GM12872 (cell line): ENCODE measurements at regions not wholly inside any gene's neighbourhood (a gene's known extent, or its start where the extent isn't known, plus 50 kb on each side); places are given as distances from the start of the nearest gene placed in this dataset.

Experiments
- CTCF ChIP-seq: IDR thresholded peaks from 3 replicates; pipeline ENCODE4 v1.5.1; 2011; ENCODE audit warnings: low read depth, mild to moderate bottlenecking, low read length, moderate library complexity; ENCODE audit not compliant: insufficient read depth

GRCh38 chr5:56703952-56704351 lies 111.4 kb upstream of the MAP3K1 start:
- TF ChIP-seq CTCF, result no peak

- TF ChIP-seq CTCF, result no peak
These were observed 114.6 kb upstream of the MAP3K1 start for GRCh38 chr5:56700711-56701110.

- no peak for TF ChIP-seq CTCF
These were observed 115.8 kb upstream of the MAP3K1 start for GRCh38 chr5:56699538-56699937.

- TF ChIP-seq CTCF, result no peak
These were observed 116.6 kb upstream of the MAP3K1 start for GRCh38 chr5:56698463-56699381.

- no peak for TF ChIP-seq CTCF
These were observed 118.4 kb upstream of the MAP3K1 start for GRCh38 chr5:56696900-56697299.

- no peak for TF ChIP-seq CTCF
These were observed 122.1 kb upstream of the MAP3K1 start for GRCh38 chr5:56693220-56693579.

- TF ChIP-seq CTCF, result no peak
These were observed 122.8 kb upstream of the MAP3K1 start for GRCh38 chr5:56692359-56693219.
